Keratinocyte (primary cell): ENCODE measurements at regions not wholly inside any gene's neighbourhood (a gene's known extent, or its start where the extent isn't known, plus 50 kb on each side); places are given as distances from the start of the nearest gene placed in this dataset.

Experiments
- CTCF ChIP-seq, 3 experiments: IDR thresholded peaks in 1 of 3; conservative IDR thresholded peaks in 1 of 3; optimal IDR thresholded peaks in 1 of 3; 2 replicates in 2 of 3; 3 replicates in 1 of 3; pipeline versions ENCODE3 to v1.5.1; 2011; ENCODE audit warnings: low read length in 3 of 3, mild to moderate bottlenecking in 3 of 3, moderate library complexity in 2 of 3, control low read depth in 1 of 3, inconsistent platforms in 1 of 3; ENCODE audit not compliant: insufficient read depth in 2 of 3; ENCODE audit errors: extremely low read depth in 1 of 3
- EZH2 ChIP-seq: IDR thresholded peaks from one replicate; pipeline ENCODE4 v1.6.1; 2012; ENCODE audit warnings: inconsistent platforms, mild to moderate bottlenecking, low read length, moderate library complexity

DNA sequence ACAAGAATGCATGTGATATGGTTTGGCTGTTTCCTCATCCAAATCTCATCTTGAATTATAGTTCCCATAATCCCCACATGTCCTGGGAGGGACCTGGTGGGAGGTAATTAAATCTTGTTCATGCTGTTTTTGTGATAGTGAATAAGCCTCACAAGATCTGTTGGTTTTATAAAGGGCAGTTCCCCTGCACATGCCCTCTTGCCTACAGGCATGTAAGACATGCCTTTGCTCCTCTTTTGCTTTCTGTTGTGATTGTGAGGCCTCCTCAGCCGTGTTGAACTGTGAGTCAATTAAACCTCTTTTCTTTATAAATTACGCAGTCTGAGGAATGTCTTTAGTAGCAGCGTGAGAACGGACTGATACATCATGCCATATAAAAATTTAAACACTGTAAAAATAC is 1537.0 kb downstream of the OTOL1 start:
- TF ChIP-seq CTCF (optimal IDR thresholded peaks at IDR 0.05 in 1 of 3, IDR thresholded peaks at IDR 0.05 in 1 of 3, conservative IDR thresholded peaks at IDR 0.05 in 1 of 3; ENCODE audit: extremely low read depth in 1 of 3, insufficient read depth in 2 of 3, low read length in 3 of 3) (no peak), EZH2 (no peak)
